HuH-7.5 (cell line): ENCODE measurements at regions not wholly inside any gene's neighbourhood (a gene's known extent, or its start where the extent isn't known, plus 50 kb on each side); places are given as distances from the start of the nearest gene placed in this dataset.
"Not testable (repeated sequence)": the region's sequence is repeated elsewhere in the genome, so short reads cannot be mapped to it uniquely, and the experiment has no call there.

Experiments used
- DNase-seq: peaks from one replicate; pipeline ENCODE4 v3.0.0; 2011; ENCODE audit warnings: low spot score

DNA sequence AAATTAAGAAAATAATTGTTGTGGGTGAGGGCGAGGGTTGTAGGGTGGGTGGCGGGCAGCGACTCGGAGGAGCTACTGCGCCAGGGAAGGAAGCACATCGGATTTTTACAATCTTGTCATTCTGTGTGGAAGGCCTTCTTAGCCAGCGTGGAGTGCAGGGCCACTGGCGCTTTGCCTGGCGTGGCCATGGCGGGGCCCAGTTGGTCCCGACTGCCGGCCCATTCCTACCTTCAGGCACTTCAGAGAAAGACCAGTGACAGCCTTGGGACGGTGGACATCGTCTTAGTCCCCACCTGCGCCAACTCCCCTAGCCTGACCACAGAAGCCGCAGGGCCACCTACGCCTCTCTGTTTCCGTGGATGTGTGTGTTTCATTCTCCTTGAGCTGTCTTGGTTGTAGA lies 136.9 kb upstream of the NEGR1 start:
- no peak for DNase-seq

GRCh38 chr1:72412286-72412685 lies 129.9 kb upstream of the NEGR1 start:
- DNase-seq, result no peak

GRCh38 chr1:72399807-72400206 lies 117.5 kb upstream of the NEGR1 start:
- DNase-seq, result no peak

- DNase-seq, result no peak
Observed at GRCh38 chr1:72397786-72398185, 115.4 kb upstream of the NEGR1 start.

DNA sequence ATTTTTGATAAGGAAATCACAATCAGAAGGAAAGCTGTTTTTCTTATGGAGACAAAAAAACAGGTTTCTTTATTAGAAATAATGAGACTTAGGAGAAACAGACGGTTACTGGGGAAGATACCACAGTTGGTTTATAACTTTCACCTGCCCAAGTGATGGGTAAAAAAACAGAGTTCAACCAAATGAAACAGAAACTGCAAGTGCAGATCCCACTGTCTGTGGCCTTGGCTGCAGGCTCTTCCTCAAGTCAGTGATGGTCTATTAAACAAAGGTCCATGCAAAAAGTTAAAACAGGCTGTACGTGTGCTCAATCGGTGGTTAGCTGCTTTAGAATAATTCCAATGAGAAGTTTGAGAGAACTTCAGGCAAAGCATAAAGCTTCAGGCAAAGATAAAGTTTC lies 112.1 kb upstream of the NEGR1 start:
- DNase-seq, result no peak

GRCh38 chr1:72379072-72379471 lies 96.7 kb upstream of the NEGR1 start:
- no peak for DNase-seq

GRCh38 chr1:72375226-72375625 lies 92.9 kb upstream of the NEGR1 start:
- DNase-seq, result no peak

- DNase-seq, result no peak
Observed at GRCh38 chr1:72371259-72372035, 89.1 kb upstream of the NEGR1 start.

- not testable (repeated sequence) for DNase-seq
Observed at GRCh38 chr1:72370836-72371235, 88.5 kb upstream of the NEGR1 start.

DNA sequence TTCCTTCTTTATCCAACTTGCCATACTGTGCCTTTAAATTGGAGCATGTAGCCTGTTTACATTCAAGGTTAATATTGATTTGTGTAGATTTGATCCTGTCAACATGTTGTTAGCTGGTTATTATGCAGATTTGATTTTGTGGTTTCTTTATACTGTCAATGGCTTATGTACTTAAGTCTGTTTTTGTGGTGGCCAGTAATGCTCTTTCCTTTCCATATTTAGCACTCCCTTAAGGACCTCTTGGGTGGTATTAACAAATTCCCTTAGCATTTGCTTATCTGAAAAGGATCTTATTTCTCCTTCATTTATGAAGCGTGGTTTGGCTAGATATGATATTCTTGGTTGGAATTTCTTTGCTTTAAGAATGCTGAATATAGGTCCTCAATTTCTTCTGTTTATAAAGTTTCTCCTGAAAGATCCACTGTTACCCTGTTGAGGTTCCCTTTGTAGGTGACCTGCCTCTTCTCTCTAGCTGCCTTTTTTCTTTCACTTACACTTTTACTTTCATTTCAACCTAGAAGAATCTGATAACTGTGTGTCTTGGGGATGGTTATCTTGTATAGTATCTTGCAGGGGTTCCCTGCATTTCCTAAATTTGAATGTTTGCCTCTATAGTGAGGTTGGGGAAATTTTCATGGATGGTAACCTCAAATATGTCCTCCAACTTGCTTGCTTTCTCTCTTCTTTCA lies 86.9 kb upstream of the NEGR1 start:
- no peak for DNase-seq

GRCh38 chr1:72366466-72366865 lies 84.1 kb upstream of the NEGR1 start:
- peak; percentile 3 for DNase-seq

DNA sequence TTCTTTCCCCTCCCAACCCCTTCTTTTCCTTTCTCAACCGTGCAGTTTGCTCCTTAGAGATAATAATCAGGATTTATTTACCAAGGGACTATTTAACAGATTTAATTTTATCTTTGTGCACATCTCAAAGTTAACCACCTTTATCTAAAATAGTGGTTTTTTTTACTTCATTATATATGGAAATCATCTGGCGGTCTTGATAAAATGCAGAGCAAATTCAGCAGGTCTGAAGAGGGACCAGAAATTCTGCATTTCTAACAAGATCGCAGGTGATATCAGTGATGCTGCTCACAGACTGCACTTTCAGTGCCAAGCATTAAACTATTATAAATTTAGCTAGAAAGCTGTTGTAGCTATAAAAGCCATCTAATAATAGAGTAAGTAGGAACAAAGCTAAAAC lies 83.4 kb upstream of the NEGR1 start:
- DNase-seq, result no peak

- no peak for DNase-seq
Observed at GRCh38 chr1:72362538-72362937, 80.2 kb upstream of the NEGR1 start.

DNA sequence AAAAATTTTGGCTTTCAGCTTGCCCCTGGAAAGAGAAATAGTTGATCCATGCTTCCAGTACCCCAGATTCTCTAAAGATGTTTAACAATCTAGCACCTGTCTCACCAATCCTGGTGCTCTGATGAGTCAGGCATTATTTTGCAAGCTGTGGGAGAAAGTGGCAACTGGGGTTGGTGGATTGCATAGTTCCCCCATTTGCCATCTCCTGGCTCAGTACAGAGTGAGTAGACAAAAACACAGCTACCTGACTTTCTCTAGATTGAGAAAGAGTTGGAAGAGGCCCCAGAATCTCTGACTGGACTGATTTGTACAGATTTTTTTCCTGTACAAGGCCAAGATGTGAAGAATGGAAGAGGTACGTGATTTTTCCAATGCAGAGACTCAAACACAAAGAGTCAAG lies 75.1 kb upstream of the NEGR1 start:
- DNase-seq, result no peak

DNA sequence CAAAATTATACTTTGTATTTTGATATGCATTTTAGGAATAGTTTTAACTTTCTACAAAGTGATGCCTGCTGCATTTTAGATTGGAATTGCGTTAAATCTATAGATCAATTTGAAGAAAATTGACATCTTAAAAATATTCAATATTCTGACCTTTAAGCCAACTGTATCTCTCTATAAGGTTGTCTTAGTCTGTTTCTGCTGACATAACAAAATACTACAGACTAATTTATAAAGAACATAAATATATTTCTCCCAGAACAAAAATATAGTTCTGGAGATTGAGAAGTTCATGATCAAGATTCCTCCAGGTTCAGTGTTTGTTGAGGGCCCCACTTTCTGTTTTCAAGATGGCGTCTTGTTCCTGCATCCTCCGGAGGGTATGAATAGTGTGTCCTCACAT lies 73.6 kb upstream of the NEGR1 start:
- DNase-seq, result no peak

- DNase-seq, result no peak
Observed at GRCh38 chr1:72341661-72342060, 59.3 kb upstream of the NEGR1 start.

DNA sequence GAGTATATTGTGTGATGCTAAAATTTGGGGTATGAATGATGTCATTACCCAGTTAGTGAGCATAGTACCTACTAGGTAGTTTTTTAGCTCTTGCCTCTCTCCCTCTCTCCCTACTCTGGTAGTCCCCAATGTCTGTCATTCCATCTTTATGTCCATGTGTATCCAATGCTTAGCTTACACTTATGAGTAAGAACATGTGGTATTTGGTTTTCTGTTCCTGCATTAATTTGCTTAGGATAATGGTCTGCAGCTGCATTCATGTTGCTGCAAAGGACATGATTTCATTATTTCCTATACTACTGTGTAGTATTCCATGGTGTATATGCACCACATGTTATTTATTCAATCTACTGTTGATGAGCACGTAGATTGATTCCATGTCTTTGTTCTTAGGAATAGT lies 54.4 kb upstream of the NEGR1 start:
- DNase-seq, result no peak
